Adrenal gland (tissue), 5 donors: ENCODE measurements at regions not wholly inside any gene's neighbourhood (a gene's known extent, or its start where the extent isn't known, plus 50 kb on each side); places are given as distances from the start of the nearest gene placed in this dataset.

Source experiments
- CTCF ChIP-seq, 6 experiments: fragments of 450-650 bp in 4 of 6; fragments of 200-600 bp in 2 of 6; sonication (generic) in 1 of 6; IDR thresholded peaks; 1 replicate in 5 of 6; 2 replicates in 1 of 6; pipeline versions ENCODE4 v1.5.1 to v1.8.0; 2016 to 2021; ENCODE audit warnings: antibody characterized with exemption in 6 of 6, mild to moderate bottlenecking in 2 of 6, moderate library complexity in 1 of 6
- POLR2A ChIP-seq, 2 donors: fragments of 450-650 bp; IDR thresholded peaks; one replicate each; pipeline ENCODE4 v1.6.1; 2017; ENCODE audit warnings: antibody characterized with exemption in 2 of 2, mild to moderate bottlenecking in 2 of 2, moderate library complexity in 1 of 2
- donor health status: DM: no; HTN: no; CAD: no.

GRCh38 chr15:26083896-26084295 is 220.8 kb upstream of the ATP10A start:
- TF ChIP-seq POLR2A (IDR thresholded peaks at IDR 0.05) (no peak), CTCF (IDR thresholded peaks at IDR 0.05) (no peak)
